ENCODE measurements at regions not wholly inside any gene's neighbourhood (a gene's known extent, or its start where the extent isn't known, plus 50 kb on each side); places are given as distances from the start of the nearest gene placed in this dataset.

- no peak overlapping the region for H4K8ac ChIP-seq (ENCODE audit: low read depth in 2 of 2, low read length in 2 of 2)
- no peak overlapping the region for H3K4me3 ChIP-seq (ENCODE audit: insufficient read depth, low read depth, low read length)
- CTCF ChIA-PET = interaction anchor here (0.7 kb wide), 1 partner anchor 44 kb away, joined by 3 read pairs; no protein-coding TSS in a partner anchor
- H3K23ac ChIP-seq (ENCODE audit: low read depth, low read length) = no peak overlapping the region
- H2AK5ac ChIP-seq (ENCODE audit: low read depth, low read length) = no peak overlapping the region
- H4K20me1 ChIP-seq (ENCODE audit: insufficient read depth, low read length) = no peaks in the 10 kb centered on the region
- H3K56ac ChIP-seq (ENCODE audit: extremely low read depth, insufficient read depth, low read length) = no peak overlapping the region
- no peak overlapping the region for H2BK20ac ChIP-seq (ENCODE audit: low read depth, low read length)
- no peaks in the 10 kb centered on the region for H3K79me1 ChIP-seq (ENCODE audit: low read depth in 1 of 2, low read length in 2 of 2)
- H2BK5ac ChIP-seq (ENCODE audit: low read depth, low read length, poor library complexity, severe bottlenecking) = peak overlapping the region; percentile 26
- H2AFZ ChIP-seq (replicated peaks; ENCODE audit: low read length, poor library complexity) = no peak overlapping the region
- no peak overlapping the region for H3K4ac ChIP-seq (ENCODE audit: low read depth, low read length)
- whole genome bisulfite sequencing, 2 experiments (ENCODE audit: extremely low coverage in 2 of 2, insufficient read length in 1 of 2) = no CpG with 5 or more reads among the region's 2 CpGs
- BruUV-seq (replicated peaks) = no TSS peak
- ATAC-seq (ENCODE audit: low read depth) (no peak), DNase-seq (no peak)
- H3K14ac ChIP-seq (replicated peaks; ENCODE audit: low read depth, low read length) = no peak overlapping the region
- H2AK9ac ChIP-seq (replicated peaks; ENCODE audit: low read depth, low read length, poor library complexity) = no peak overlapping the region
- H3K36me3 ChIP-seq (ENCODE audit: control insufficient read depth, insufficient read depth, low read length) = no peaks in the 10 kb centered on the region
- in situ Hi-C loops (cut with MboI; ENCODE audit: low sequenced_read_pairs) = no loop called here
- no peak overlapping the region for H2BK120ac ChIP-seq (ENCODE audit: low read depth, low read length)
- H3K4me2 ChIP-seq (ENCODE audit: low read depth, low read length) = no peak overlapping the region
- intact Hi-C loops (cut with micrococcal nuclease) = no loop called here
- POLR2A ChIA-PET (ENCODE audit: unreplicated experiment) = no interaction called here
- TF ChIP-seq ELK1 (IDR thresholded peaks at IDR 0.05; ENCODE audit: borderline replicate concordance, low read depth, low read length) (no peak), RAD21 (IDR thresholded peaks at IDR 0.05; ENCODE audit: low read length) (no peak), FOS (IDR thresholded peaks at IDR 0.05; ENCODE audit: low read depth, low read length) (no peak), MAFK (IDR thresholded peaks at IDR 0.05; ENCODE audit: low read depth, low read length) (no peak), POLR2A (IDR thresholded peaks at IDR 0.05; ENCODE audit: low read depth, low read length) (no peak), BHLHE40 (IDR thresholded peaks at IDR 0.05; ENCODE audit: low read depth, low read length) (no peak), NFE2L2 (IDR thresholded peaks at IDR 0.05; ENCODE audit: low read depth, low read length) (no peak), RFX5 (IDR thresholded peaks at IDR 0.05; ENCODE audit: low read depth, low read length) (no peak), CTCF (conservative IDR thresholded peaks at IDR 0.05; ENCODE audit: low read depth, low read length) (no peak), CHD1 (IDR thresholded peaks at IDR 0.05; ENCODE audit: low read depth, low read length) (no peak), USF2 (IDR thresholded peaks at IDR 0.05; ENCODE audit: low read depth, low read length) (no peak), CEBPB (IDR thresholded peaks at IDR 0.05; ENCODE audit: low read depth, low read length) (no peak)
- H4K91ac ChIP-seq (ENCODE audit: insufficient read depth, low read depth, low read length) = no peak overlapping the region
- H3K18ac ChIP-seq (ENCODE audit: low read depth, low read length) = no peak overlapping the region
- H3K4me1 ChIP-seq (ENCODE audit: control insufficient read depth, insufficient read depth, low read length) = no peaks in the 10 kb centered on the region
- no peaks in the 10 kb centered on the region for H3K9me1 ChIP-seq (ENCODE audit: insufficient read depth, low read length)
- H3K27ac ChIP-seq (ENCODE audit: insufficient read depth, low read length) = no peak overlapping the region
- H2BK15ac ChIP-seq (ENCODE audit: low read depth, low read length) = no peak overlapping the region
- dilution Hi-C loops (cut with HindIII; ENCODE audit: low sequenced_read_pairs, unreplicated experiment) = no loop called here
- H3K9me3 ChIP-seq (ENCODE audit: control insufficient read depth, insufficient read depth, low read length) = peaks cover 21% of the 10 kb centered on the region; the same call in 1 of the 2 replicates
- H3K9ac ChIP-seq (ENCODE audit: low read depth, low read length) = no peak overlapping the region
- H4K5ac ChIP-seq (ENCODE audit: low read depth, low read length) = no peak overlapping the region
- no peaks in the 10 kb centered on the region for H3K27me3 ChIP-seq (ENCODE audit: control insufficient read depth, insufficient read depth, low read length)
These were observed 113.9 kb downstream of the TUBA3C start for GRCh38 chr13:19067767-19068166.
